ENCODE measurements at regions not wholly inside any gene's neighbourhood (a gene's known extent, or its start where the extent isn't known, plus 50 kb on each side); places are given as distances from the start of the nearest gene placed in this dataset.
"Not testable (repeated sequence)": the region's sequence is repeated elsewhere in the genome, so short reads cannot be mapped to it uniquely, and the experiment has no call there.

DNA sequence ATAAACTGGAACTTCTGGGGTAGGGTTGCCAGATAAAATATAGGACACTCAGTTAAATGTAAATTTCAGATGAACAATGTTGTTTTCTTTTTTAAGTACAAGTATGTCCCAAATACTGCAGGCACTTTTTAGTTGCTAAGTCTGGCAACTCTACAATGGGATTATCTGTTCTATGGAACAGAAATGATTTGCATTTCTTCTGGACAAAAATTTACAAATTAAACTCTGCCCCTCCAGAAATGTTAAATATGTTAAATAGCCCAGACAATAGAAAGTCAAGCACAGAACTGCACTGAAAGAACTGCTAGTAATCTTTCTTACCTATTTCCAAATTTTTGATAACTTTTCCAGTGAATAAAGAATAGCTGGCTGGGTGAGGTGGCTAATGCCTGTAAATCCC is 140.1 kb upstream of the DDX53 start:
- DNase-seq: no peak
- H3K27me3 ChIP-seq: no peaks in the 10 kb centered on the region
- TF ChIP-seq POLR2A (IDR thresholded peaks at IDR 0.05): no peak
- TF ChIP-seq, protein P1, sequence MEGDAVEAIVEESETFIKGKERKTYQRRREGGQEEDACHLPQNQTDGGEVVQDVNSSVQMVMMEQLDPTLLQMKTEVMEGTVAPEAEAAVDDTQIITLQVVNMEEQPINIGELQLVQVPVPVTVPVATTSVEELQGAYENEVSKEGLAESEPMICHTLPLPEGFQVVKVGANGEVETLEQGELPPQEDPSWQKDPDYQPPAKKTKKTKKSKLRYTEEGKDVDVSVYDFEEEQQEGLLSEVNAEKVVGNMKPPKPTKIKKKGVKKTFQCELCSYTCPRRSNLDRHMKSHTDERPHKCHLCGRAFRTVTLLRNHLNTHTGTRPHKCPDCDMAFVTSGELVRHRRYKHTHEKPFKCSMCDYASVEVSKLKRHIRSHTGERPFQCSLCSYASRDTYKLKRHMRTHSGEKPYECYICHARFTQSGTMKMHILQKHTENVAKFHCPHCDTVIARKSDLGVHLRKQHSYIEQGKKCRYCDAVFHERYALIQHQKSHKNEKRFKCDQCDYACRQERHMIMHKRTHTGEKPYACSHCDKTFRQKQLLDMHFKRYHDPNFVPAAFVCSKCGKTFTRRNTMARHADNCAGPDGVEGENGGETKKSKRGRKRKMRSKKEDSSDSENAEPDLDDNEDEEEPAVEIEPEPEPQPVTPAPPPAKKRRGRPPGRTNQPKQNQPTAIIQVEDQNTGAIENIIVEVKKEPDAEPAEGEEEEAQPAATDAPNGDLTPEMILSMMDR (IDR thresholded peaks at IDR 0.05): no peak
- H3K4me1 ChIP-seq: no peaks in the 10 kb centered on the region
- intact Hi-C loops (cut with DNase I): no loop called here
- no peaks in the 10 kb centered on the region for H3K9me3 ChIP-seq
- H3K4me3 ChIP-seq: no peak overlapping the region
- no peak for ATAC-seq
- H3K27ac ChIP-seq: no peak overlapping the region
- H3K36me3 ChIP-seq (replicated peaks in 1 of 2; ENCODE audit: insufficient read depth in 1 of 2, low read depth in 2 of 2): no peaks in the 10 kb centered on the region

DNA sequence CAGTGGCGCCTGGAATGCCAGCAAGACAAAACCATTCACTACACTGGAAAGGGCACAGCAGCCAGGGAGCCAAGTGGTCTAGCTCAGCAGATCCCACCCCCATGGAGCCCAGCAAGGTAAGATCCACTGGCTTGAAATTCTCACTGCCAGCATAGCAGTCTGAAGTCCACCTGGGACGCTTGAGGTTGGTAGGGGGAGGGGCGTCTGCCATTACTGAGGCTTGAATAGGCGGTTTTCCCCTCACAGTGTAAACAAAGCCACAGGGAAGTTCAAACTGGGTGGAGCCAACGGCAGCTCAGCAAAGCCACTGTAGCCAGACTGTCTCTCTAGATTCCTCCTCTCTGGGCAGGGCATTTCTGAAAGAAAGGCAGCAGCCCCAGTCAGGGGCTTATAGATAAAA is 133.0 kb upstream of the DDX53 start:
- H3K9me3 ChIP-seq; H3K4me3 ChIP-seq; ATAC-seq; DNase-seq; H3K27ac ChIP-seq; intact Hi-C loops (cut with DNase I); H3K4me1 ChIP-seq; H3K36me3 ChIP-seq (replicated peaks in 1 of 2; ENCODE audit: insufficient read depth in 1 of 2, low read depth in 2 of 2); H3K27me3 ChIP-seq: not testable (repeated sequence)
- WGBS, 2 donors: 20% methylated on average over 1 to 5 of the region's 5 CpGs

DNA sequence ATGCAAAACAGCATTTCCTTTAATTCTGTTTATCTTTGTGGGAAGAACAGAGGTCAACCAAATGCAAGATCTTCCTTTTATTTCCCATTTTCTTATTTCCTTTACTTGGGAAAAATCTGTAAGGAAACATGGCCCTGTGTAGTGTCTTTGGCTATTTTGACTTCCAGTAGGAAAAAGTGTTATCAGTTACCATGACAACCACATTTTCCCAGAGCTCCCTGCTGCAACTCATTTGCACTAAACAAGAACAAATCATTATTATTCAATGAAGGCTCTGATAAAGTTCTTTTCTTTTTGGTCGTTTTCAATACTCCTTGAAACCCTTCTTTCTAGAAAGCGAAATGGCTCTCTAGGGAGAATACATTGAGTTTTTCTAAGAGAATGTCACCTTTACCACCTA is 117.2 kb upstream of the DDX53 start:
- TF ChIP-seq, protein P1 (IDR thresholded peaks at IDR 0.05): no peak
- no peak for TF ChIP-seq POLR2A (IDR thresholded peaks at IDR 0.05)
- Histone ChIP-seq H3K4me1 (no peaks in the 10 kb centered on the region), H3K27ac (no peak overlapping the region), H3K27me3 (no peaks in the 10 kb centered on the region), H3K4me3 (no peak overlapping the region), H3K36me3 (replicated peaks in 1 of 2; ENCODE audit: insufficient read depth in 1 of 2, low read depth in 2 of 2) (no peaks in the 10 kb centered on the region), H3K9me3 (no peaks in the 10 kb centered on the region)
- ATAC-seq: no peak
- WGBS, 2 donors: 52 to 55% methylated on average over 2 of the region's 2 CpGs
- intact Hi-C loops (cut with DNase I): no loop called here
- no peak for DNase-seq

DNA sequence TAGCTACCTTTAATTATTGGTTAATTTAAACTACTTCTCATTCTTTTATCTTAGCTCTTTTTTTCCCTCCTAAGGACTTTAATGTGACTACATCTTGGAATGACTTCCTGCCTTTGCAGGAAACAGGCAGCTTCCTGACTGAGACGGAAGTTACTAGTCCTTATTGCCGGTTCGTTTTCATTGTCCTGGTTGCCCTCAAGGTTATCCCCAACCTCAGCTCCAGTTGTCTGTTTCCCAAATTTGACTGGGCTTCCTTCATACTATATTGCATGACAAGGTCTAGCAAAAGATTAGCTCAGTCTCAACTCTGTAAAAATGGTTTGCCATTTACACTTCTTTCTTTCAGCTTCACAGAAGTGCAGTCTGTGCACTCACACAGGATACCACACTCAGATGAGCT is 109.9 kb upstream of the DDX53 start:
- Histone ChIP-seq H3K27me3 (no peaks in the 10 kb centered on the region), H3K4me3 (no peak overlapping the region), H3K4me1 (no peaks in the 10 kb centered on the region), H3K36me3 (replicated peaks in 1 of 2; ENCODE audit: insufficient read depth in 1 of 2, low read depth in 2 of 2) (no peaks in the 10 kb centered on the region), H3K27ac (no peak overlapping the region), H3K9me3 (no peaks in the 10 kb centered on the region)
- 42 to 50% methylated on average over 3 of the region's 3 CpGs for WGBS, 2 donors
- ATAC-seq (no peak), DNase-seq (no peak)
- no peak for TF ChIP-seq POLR2A (IDR thresholded peaks at IDR 0.05)
- TF ChIP-seq, protein P1 (IDR thresholded peaks at IDR 0.05): no peak
- intact Hi-C loops (cut with DNase I): no loop called here

DNA sequence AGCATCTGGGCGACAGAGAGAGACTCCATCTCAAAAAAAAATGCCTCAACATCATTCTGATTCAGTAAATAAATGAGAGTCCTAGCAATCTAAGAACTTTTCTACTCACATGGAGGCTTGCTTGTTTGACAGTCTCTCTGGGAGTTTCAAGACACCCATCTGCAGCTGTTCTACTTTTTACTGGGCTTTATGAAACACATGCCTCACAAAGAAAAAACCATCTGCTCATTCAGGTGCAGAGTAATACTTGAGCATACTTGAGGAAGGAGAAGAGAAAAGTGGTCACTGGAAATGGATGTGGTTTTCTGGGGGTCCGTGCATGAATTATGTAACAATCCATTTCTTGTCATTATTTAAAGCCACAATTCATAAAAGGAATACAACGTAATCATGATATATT is 87.1 kb upstream of the DDX53 start:
- ATAC-seq (no peak), DNase-seq (no peak)
- no peaks in the 10 kb centered on the region for H3K27me3 ChIP-seq
- no peak for TF ChIP-seq POLR2A (IDR thresholded peaks at IDR 0.05)
- TF ChIP-seq, protein P1 (IDR thresholded peaks at IDR 0.05): no peak
- no peak overlapping the region for H3K4me3 ChIP-seq
- intact Hi-C loops (cut with DNase I): no loop called here
- no peaks in the 10 kb centered on the region for H3K36me3 ChIP-seq (replicated peaks in 1 of 2; ENCODE audit: insufficient read depth in 1 of 2, low read depth in 2 of 2)
- no peaks in the 10 kb centered on the region for H3K4me1 ChIP-seq
- 28 to 30% methylated on average over 3 of the region's 3 CpGs for WGBS, 2 donors
- H3K9me3 ChIP-seq: no peaks in the 10 kb centered on the region
- H3K27ac ChIP-seq: no peak overlapping the region

Data from body of pancreas (tissue), 4 donors.